HEK293 (cell line): ENCODE measurements at regions not wholly inside any gene's neighbourhood (a gene's known extent, or its start where the extent isn't known, plus 50 kb on each side); places are given as distances from the start of the nearest gene placed in this dataset.

ENCODE experiments used
- CTCF ChIA-PET: fragments of 350-600 bp; formaldehyde crosslinking; extraction: SDS; loops from one replicate; lab custom pipeline; 2021; ENCODE audit warnings: antibody characterized with exemption; lab: Yijun Ruan, JAX
- POLR2A ChIA-PET: fragments of 300-600 bp; formaldehyde crosslinking; extraction: SDS; loops from one replicate; lab custom pipeline; 2020; ENCODE audit warnings: antibody characterized with exemption, inconsistent platforms; lab: Yijun Ruan, JAX
- H3K27ac ChIP-seq: fragments of 200-500 bp; sonication (Bioruptor generic); 2 replicates; pipeline ENCODE4 v1.5.1; 2014; ENCODE audit warnings: low read depth, low read length, control low read depth, inconsistent platforms; ENCODE audit errors: extremely low read depth
- H3K36me3 ChIP-seq, 2 experiments: fragments of 200-500 bp in 1 of 2; sonication (Bioruptor generic) in 1 of 2; 1 replicate in 1 of 2; 2 replicates in 1 of 2; pipeline ENCODE4 v1.5.1; 2014 to 2017; ENCODE audit warnings: inconsistent platforms in 2 of 2, low read length in 2 of 2; ENCODE audit not compliant: control insufficient read depth in 2 of 2, insufficient read depth in 1 of 2
- H3K4me1 ChIP-seq: fragments of 200-500 bp; sonication (Bioruptor generic); 2 replicates; pipeline ENCODE4 v1.5.1; 2014; ENCODE audit warnings: mild to moderate bottlenecking, low read length, inconsistent platforms; ENCODE audit not compliant: control insufficient read depth, insufficient read depth
- H3K4me3 ChIP-seq: 2 replicates; pipeline ENCODE4 v1.5.1; 2011; ENCODE audit warnings: low read depth, mild to moderate bottlenecking, control low read depth, low read length, moderate library complexity
- H3K9me3 ChIP-seq: fragments of 200-500 bp; sonication (Bioruptor generic); 2 replicates; pipeline ENCODE4 v1.5.1; 2014; ENCODE audit warnings: low read depth, low read length, inconsistent platforms; ENCODE audit not compliant: control insufficient read depth, insufficient read depth
- MEIS1 ChIP-seq: sonication (generic); formaldehyde crosslinking; IDR thresholded peaks from 2 replicates; pipeline ENCODE4 v1.8.1; 2022; ENCODE audit warnings: missing genetic modification reagents, mild to moderate bottlenecking, borderline replicate concordance
- PRDM2 ChIP-seq: fragments of 450-650 bp; formaldehyde crosslinking; IDR thresholded peaks from 2 replicates; pipeline ENCODE4 v1.5.1; 2016; ENCODE audit warnings: missing biosample characterization, missing genetic modification characterization, borderline replicate concordance
- SCRT1 ChIP-seq: fragments of 450-650 bp; formaldehyde crosslinking; IDR thresholded peaks from 2 replicates; pipeline ENCODE4 v1.5.1; 2016; ENCODE audit warnings: missing biosample characterization, missing genetic modification characterization, borderline replicate concordance
- SCRT2 ChIP-seq: fragments of 450-650 bp; formaldehyde crosslinking; IDR thresholded peaks from 2 replicates; pipeline ENCODE4 v1.5.1; 2016; ENCODE audit warnings: missing biosample characterization, missing genetic modification characterization
- SETDB1 ChIP-seq: IDR thresholded peaks from one replicate; pipeline ENCODE4 v1.6.1; 2017; ENCODE audit warnings: mild to moderate bottlenecking, low read length, moderate library complexity, mixed read lengths; ENCODE audit not compliant: insufficient read length
- YY1 ChIP-seq: fragments of 450-650 bp; formaldehyde crosslinking; IDR thresholded peaks from 2 replicates; pipeline ENCODE4 v1.5.1; 2018; ENCODE audit warnings: missing biosample characterization, missing genetic modification characterization
- ZBTB21 ChIP-seq: fragments of 450-650 bp; formaldehyde crosslinking; IDR thresholded peaks from 2 replicates; pipeline ENCODE4 v1.5.1; 2017; ENCODE audit warnings: missing biosample characterization, missing genetic modification characterization
- ZBTB6 ChIP-seq: fragments of 450-650 bp; formaldehyde crosslinking; IDR thresholded peaks from 2 replicates; pipeline ENCODE4 v1.5.1; 2017; ENCODE audit warnings: missing biosample characterization, missing genetic modification characterization
- ZFP41 ChIP-seq: fragments of 450-650 bp; formaldehyde crosslinking; IDR thresholded peaks from 2 replicates; pipeline ENCODE4 v1.5.1; 2016; ENCODE audit warnings: missing biosample characterization, missing genetic modification characterization, borderline replicate concordance
- ZNF10 ChIP-seq: fragments of 450-650 bp; formaldehyde crosslinking; IDR thresholded peaks from 2 replicates; pipeline ENCODE4 v1.5.1; 2017; ENCODE audit warnings: missing biosample characterization, missing genetic modification characterization
- ZNF138 ChIP-seq: fragments of 450-650 bp; formaldehyde crosslinking; IDR thresholded peaks from 2 replicates; pipeline ENCODE4 v1.5.1; 2016; ENCODE audit warnings: missing biosample characterization, missing genetic modification characterization, borderline replicate concordance
- ZNF146 ChIP-seq: fragments of 450-650 bp; formaldehyde crosslinking; IDR thresholded peaks from 2 replicates; pipeline ENCODE4 v1.5.1; 2016; ENCODE audit warnings: missing biosample characterization, missing genetic modification characterization
- ZNF155 ChIP-seq: fragments of 450-650 bp; formaldehyde crosslinking; IDR thresholded peaks from 2 replicates; pipeline ENCODE4 v1.5.1; 2016; ENCODE audit warnings: missing biosample characterization, missing genetic modification characterization
- ZNF211 ChIP-seq: fragments of 450-650 bp; formaldehyde crosslinking; IDR thresholded peaks from 2 replicates; pipeline ENCODE4 v1.5.1; 2016; ENCODE audit warnings: low read depth, missing biosample characterization, missing genetic modification characterization
- ZNF23 ChIP-seq: fragments of 450-650 bp; formaldehyde crosslinking; IDR thresholded peaks from 2 replicates; pipeline ENCODE4 v1.5.1; 2016; ENCODE audit warnings: missing biosample characterization, missing genetic modification characterization, borderline replicate concordance
- ZNF324 ChIP-seq: fragments of 450-650 bp; formaldehyde crosslinking; IDR thresholded peaks from 2 replicates; pipeline ENCODE4 v1.5.1; 2016; ENCODE audit warnings: missing biosample characterization, missing genetic modification characterization
- ZNF416 ChIP-seq: fragments of 450-650 bp; formaldehyde crosslinking; IDR thresholded peaks from 2 replicates; pipeline ENCODE4 v1.5.1; 2016; ENCODE audit warnings: missing biosample characterization, missing genetic modification characterization
- ZNF426 ChIP-seq: fragments of 450-650 bp; formaldehyde crosslinking; IDR thresholded peaks from 2 replicates; pipeline ENCODE4 v1.5.1; 2017; ENCODE audit warnings: missing biosample characterization, missing genetic modification characterization, mild to moderate bottlenecking, inconsistent platforms, moderate library complexity
- ZNF449 ChIP-seq: fragments of 450-650 bp; formaldehyde crosslinking; IDR thresholded peaks from 2 replicates; pipeline ENCODE4 v1.5.1; 2017; ENCODE audit warnings: missing biosample characterization, mild to moderate bottlenecking, missing genetic modification characterization, moderate library complexity
- ZNF501 ChIP-seq: fragments of 450-650 bp; formaldehyde crosslinking; IDR thresholded peaks from 2 replicates; pipeline ENCODE4 v1.5.1; 2016; ENCODE audit warnings: missing biosample characterization, missing genetic modification characterization
- ZNF548 ChIP-seq: fragments of 450-650 bp; formaldehyde crosslinking; IDR thresholded peaks from 2 replicates; pipeline ENCODE4 v1.5.1; 2016; ENCODE audit warnings: missing biosample characterization, missing genetic modification characterization
- ZNF555 ChIP-seq: fragments of 450-650 bp; formaldehyde crosslinking; conservative IDR thresholded peaks from 2 replicates; pipeline ENCODE4 v1.5.1; 2017; ENCODE audit warnings: missing biosample characterization, mild to moderate bottlenecking, missing genetic modification characterization, inconsistent platforms
- ZNF561 ChIP-seq: fragments of 450-650 bp; IDR thresholded peaks from 2 replicates; pipeline ENCODE4 v1.5.1; 2018; ENCODE audit warnings: missing biosample characterization, missing genetic modification characterization, borderline replicate concordance
- ZNF621 ChIP-seq: fragments of 450-650 bp; formaldehyde crosslinking; IDR thresholded peaks from 2 replicates; pipeline ENCODE4 v1.5.1; 2017; ENCODE audit warnings: missing biosample characterization, missing genetic modification characterization
- ZNF660 ChIP-seq: fragments of 450-650 bp; IDR thresholded peaks from 2 replicates; pipeline ENCODE4 v1.5.1; 2018; ENCODE audit warnings: missing biosample characterization, mild to moderate bottlenecking, missing genetic modification characterization
- ZNF843 ChIP-seq: fragments of 450-650 bp; formaldehyde crosslinking; IDR thresholded peaks from 2 replicates; pipeline ENCODE4 v1.5.1; 2016; ENCODE audit warnings: missing biosample characterization, missing genetic modification characterization

- TF ChIP-seq ZNF843 (tag by site-specific recombination), result no peak
- no peak for TF ChIP-seq ZNF138
- TF ChIP-seq ZNF10 (tag by site-specific recombination), result no peak
- no peak for TF ChIP-seq ZNF555 (tag by site-specific recombination)
- TF ChIP-seq SCRT1 (tag by site-specific recombination), result no peak
- no peak for TF ChIP-seq ZNF501
- TF ChIP-seq SCRT2 (tag by site-specific recombination), result no peak
- TF ChIP-seq ZNF211, result no peak
- TF ChIP-seq ZNF146, result no peak
Observed at GRCh38 chr19:31511696-31512095, 162.5 kb upstream of the TSHZ3 start (continued).

- Histone ChIP-seq H3K27ac (no peak overlapping the region), H3K36me3 (no peaks in the 10 kb centered on the region), H3K4me3 (no peak overlapping the region), H3K4me1 (no peaks in the 10 kb centered on the region), H3K9me3 (no peaks in the 10 kb centered on the region)
- TF ChIP-seq ZNF561, result no peak
- TF ChIP-seq YY1 (tag by site-specific recombination), result no peak
- no peak for TF ChIP-seq ZNF155 (tag by site-specific recombination)
- TF ChIP-seq ZNF324 (tag by site-specific recombination), result no peak
- TF ChIP-seq ZNF416 (tag by site-specific recombination), result no peak
- no peak for TF ChIP-seq ZNF23 (tag by site-specific recombination)
- TF ChIP-seq PRDM2 (tag by site-specific recombination), result no peak
- TF ChIP-seq MEIS1 (CRISPR knock-in tag), result no peak
- TF ChIP-seq ZNF621 (tag by site-specific recombination), result no peak
- TF ChIP-seq ZBTB6 (tag by site-specific recombination), result no peak
- no peak for TF ChIP-seq ZNF449 (tag by site-specific recombination)
- TF ChIP-seq ZFP41 (tag by site-specific recombination), result no peak
- TF ChIP-seq ZNF548 (tag by site-specific recombination), result no peak
- TF ChIP-seq ZBTB21 (tag by site-specific recombination), result no peak
- TF ChIP-seq ZNF426, result no peak
- no peak for TF ChIP-seq SETDB1
- TF ChIP-seq ZNF660, result no peak
- ChIA-PET POLR2A (no interaction called here), CTCF (no interaction called here)
Observed at GRCh38 chr19:31512181-31512970, 163.1 kb upstream of the TSHZ3 start.
